ENCODE measurements at regions not wholly inside any gene's neighbourhood (a gene's known extent, or its start where the extent isn't known, plus 50 kb on each side); places are given as distances from the start of the nearest gene placed in this dataset.

GRCh38 chr22:47293368-47294221 lies 531.1 kb downstream of the TBC1D22A start (continued):
- no peak for TF ChIP-seq SRSF1 (optimal IDR thresholded peaks at IDR 0.05; ENCODE audit: low read depth, low read length)
- no peak for TF ChIP-seq ZSCAN12 (CRISPR knock-in tag; IDR thresholded peaks at IDR 0.05)
- no peak for TF ChIP-seq PRMT3 (CRISPR knock-in tag; IDR thresholded peaks at IDR 0.05; ENCODE audit: borderline replicate concordance, low read depth)
- TF ChIP-seq ZNF672 (CRISPR knock-in tag; IDR thresholded peaks at IDR 0.05): no peak

- DNase-seq (ENCODE audit: low spot score) (no peak), ATAC-seq (no peak), FAIRE-seq (no peak)
- Histone ChIP-seq H3K79me2 (ENCODE audit: insufficient read depth, low read length) (no peaks in the 10 kb centered on the region), H4K20me1 (ENCODE audit: insufficient read depth, low read length) (no peaks in the 10 kb centered on the region), H3K9me3 (ENCODE audit: low read length) (no peaks in the 10 kb centered on the region), H3K4me3 (replicated peaks in 1 of 3; ENCODE audit: insufficient read depth in 1 of 3, low read depth in 2 of 3, low read length in 3 of 3) (no peak overlapping the region), H3K4me2 (ENCODE audit: low read depth, low read length) (no peak overlapping the region), H3K4me1 (ENCODE audit: insufficient read depth, low read length) (no peaks in the 10 kb centered on the region), H3K27ac (ENCODE audit: extremely low read length, insufficient read depth, low read length) (no peak overlapping the region), H2AFZ (ENCODE audit: low read length) (no peak overlapping the region), H3K9ac (ENCODE audit: insufficient read depth, low read depth, low read length) (no peak overlapping the region), H3K27me3 (ENCODE audit: control insufficient read depth in 1 of 2, insufficient read depth in 2 of 2, low read length in 2 of 2) (peaks cover 13 to 66% of the 10 kb centered on the region in 2 experiments; a peak in 4 of 5 replicates), H3K36me3 (replicated peaks in 1 of 2; ENCODE audit: control insufficient read depth in 1 of 2, insufficient read depth in 2 of 2, low read length in 2 of 2) (no peaks in the 10 kb centered on the region)
- BruUV-seq (replicated peaks): no TSS peak
- ChIA-PET CTCF (ENCODE audit: low intra/inter-chr PET ratio, low total read pairs) (no interaction called here), POLR2A (no interaction called here)
- 34% methylated on average over 10 of the region's 18 CpGs for WGBS (ENCODE audit: low lambda C conversion rate)
- intact Hi-C loops (cut with micrococcal nuclease; ENCODE audit: unreplicated experiment) (no loop called here), in situ Hi-C loops (cut with HindIII; ENCODE audit: extremely low pct_ligation_motif_present, low pct_unique_long_range_greater_than_20kb) (no loop called here)
- TF ChIP-seq GLMP (CRISPR knock-in tag; IDR thresholded peaks at IDR 0.05; ENCODE audit: borderline replicate concordance) (no peak), PITX1 (CRISPR knock-in tag; IDR thresholded peaks at IDR 0.05) (no peak), ARID2 (CRISPR knock-in tag; IDR thresholded peaks at IDR 0.05; ENCODE audit: borderline replicate concordance) (no peak), RELA (CRISPR knock-in tag; IDR thresholded peaks at IDR 0.05) (no peak), NFYB (CRISPR knock-in tag; IDR thresholded peaks at IDR 0.05) (no peak), GTF2F1 (IDR thresholded peaks at IDR 0.05; ENCODE audit: low read length) (no peak), IRX3 (CRISPR knock-in tag; IDR thresholded peaks at IDR 0.05; ENCODE audit: borderline replicate concordance, low read depth) (no peak), POLR2AphosphoS2 (IDR thresholded peaks at IDR 0.05; ENCODE audit: low read depth, low read length) (no peak), CREB1 (IDR thresholded peaks at IDR 0.05) (no peak), CREB1 (CRISPR knock-in tag; IDR thresholded peaks at IDR 0.05) (no peak), SRY (CRISPR knock-in tag; IDR thresholded peaks at IDR 0.05) (no peak), PRPF4 (IDR thresholded peaks at IDR 0.05; ENCODE audit: low read depth, low read length, poor library complexity, severe bottlenecking) (no peak), TFDP2 (CRISPR knock-in tag; IDR thresholded peaks at IDR 0.05) (no peak), ZNF276 (CRISPR knock-in tag; IDR thresholded peaks at IDR 0.05; ENCODE audit: low read depth) (no peak), ZNF12 (CRISPR knock-in tag; IDR thresholded peaks at IDR 0.05) (no peak)
These were observed 530.3 kb downstream of the TBC1D22A start for GRCh38 chr22:47292546-47293320.

All from HepG2 (cell line).